ENCODE measurements at regions not wholly inside any gene's neighbourhood (a gene's known extent, or its start where the extent isn't known, plus 50 kb on each side); places are given as distances from the start of the nearest gene placed in this dataset.
"Not testable (repeated sequence)": the region's sequence is repeated elsewhere in the genome, so short reads cannot be mapped to it uniquely, and the experiment has no call there.

DNA sequence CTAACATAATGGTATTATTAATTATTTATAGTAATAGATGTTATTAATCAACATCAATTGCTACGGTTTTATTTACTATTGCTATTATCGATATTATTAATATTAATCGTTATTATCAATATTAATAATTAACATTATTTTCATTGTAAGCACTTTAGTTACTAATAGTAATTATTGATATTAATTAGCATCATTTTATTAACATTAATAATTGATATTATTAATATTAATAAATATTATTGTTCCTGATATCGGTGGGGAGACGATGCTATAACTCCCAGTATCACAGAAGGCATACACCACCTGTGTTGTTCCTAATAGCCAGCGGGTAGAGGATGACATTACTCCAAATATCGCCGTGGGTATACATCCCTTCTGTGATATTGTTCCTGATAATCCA, 335.5 kb downstream of the MEX3B start:
- FAIRE-seq: no peak

DNA sequence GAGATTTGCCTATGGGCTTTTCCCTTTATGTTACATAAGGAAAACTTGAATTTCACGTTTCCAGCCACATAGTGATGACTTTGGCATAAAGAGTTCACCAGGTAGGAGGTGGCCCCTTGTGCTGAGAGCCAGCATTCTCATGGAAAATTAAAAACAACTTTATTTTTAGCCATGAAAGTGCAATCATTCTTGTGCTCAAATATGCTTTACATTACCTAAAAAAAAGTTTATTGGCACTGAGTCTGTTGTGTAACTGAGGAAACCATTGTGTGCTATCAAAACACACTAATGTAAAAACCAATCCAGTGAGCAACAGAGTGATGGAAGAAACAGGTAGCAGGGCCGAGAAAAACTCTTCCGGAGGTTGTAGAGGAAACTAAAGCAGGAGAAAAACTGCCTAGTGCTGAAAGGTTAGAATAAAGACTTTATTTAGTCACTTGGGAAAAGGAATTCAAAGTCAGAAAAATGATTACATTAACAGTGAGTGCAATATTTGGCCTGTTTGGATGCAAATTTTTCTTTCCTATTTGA, 332.9 kb upstream of the TMC3 start:
- not testable (repeated sequence) for FAIRE-seq

DNA sequence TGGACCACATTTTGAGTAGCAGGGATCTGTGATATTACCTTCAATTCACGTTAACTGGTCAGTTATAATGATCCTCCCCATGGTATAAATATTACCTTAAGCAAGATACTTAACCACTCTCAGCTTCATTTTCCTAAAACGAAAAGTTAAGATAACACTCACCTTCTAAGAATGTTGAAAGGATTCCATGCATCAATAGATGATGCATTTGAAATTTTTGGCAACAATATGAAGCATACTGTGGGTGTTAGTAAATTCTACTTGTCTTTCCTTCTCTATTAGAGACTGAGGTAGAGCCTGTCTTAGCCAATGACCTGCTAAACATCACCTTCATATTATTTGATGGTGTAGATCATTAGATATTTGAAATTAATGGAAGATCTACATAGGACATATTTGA, 331.7 kb upstream of the TMC3 start:
- not testable (repeated sequence) for FAIRE-seq

DNA sequence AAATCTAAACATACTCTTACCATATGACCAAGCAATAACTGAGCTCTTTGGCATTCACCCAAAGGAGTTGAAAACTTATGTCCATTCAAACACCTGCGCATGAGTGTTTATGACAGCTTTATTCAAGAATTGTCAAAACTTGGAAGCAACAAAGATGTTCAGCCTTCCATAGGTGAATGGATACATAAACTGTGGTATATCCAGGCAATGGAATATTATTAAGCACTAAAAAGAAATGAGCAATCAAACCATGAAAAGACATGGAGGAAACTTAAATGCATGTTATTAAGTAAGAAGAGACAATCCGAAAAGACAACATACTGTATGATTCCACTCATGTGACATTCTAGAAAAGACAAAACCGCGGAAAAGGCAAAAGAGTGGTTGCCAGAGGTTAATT, 312.0 kb upstream of the TMC3 start:
- FAIRE-seq: no peak

DNA sequence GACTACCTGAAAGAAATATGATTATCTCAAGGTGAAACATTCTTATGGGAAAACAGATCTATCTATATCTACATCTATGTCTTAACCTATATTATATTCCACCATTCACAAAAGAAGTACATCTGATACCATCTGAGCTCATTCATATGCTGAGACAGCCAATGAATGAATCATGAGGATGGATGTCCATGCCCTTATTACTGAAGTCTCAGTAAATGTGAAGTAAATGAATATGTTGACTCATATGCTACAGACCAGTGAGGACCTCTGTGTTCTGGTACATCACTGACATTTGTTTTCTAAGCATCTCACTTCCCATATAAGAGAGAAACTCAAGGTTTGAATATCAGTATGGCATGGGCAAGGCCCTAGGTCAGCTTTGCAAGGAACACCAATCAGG, 311.2 kb upstream of the TMC3 start:
- FAIRE-seq: no peak

DNA sequence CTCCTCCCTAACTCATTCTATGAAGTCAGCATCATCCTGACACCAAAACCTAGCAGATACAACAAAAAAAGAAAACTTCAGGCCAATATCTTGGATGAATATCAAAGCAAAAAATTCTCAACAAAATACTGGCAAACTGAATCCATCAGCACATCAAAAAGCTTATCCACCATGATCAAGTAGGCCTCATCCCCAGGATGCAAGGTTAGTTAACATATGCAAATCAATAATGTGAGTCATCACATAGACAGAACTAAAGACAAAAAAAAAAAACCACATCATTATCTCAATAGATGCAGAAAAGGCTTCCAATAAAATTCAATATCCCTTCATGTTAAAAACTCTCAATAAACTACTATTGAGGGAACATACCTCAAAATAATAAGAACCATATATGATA, 306.8 kb upstream of the TMC3 start:
- FAIRE-seq: no peak

DNA sequence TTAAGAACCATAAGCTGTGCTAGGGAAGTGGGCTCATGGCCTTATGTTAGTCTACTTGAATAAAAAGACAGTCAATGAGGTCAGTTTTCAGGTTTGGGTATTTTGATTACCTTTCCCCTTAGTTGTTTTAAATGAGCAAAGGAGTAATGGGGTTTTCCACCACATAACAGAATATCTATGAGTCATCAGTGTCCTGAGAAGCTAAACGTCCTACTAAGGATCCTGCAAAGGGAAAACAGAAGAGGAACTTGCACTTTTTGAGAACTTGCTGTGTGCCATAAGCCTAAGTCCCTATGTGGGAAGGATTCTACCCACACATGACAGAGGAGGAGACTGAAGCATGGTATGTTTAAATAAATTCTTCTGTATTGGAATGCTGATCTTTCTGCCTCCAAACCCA, 292.8 kb upstream of the TMC3 start:
- no peak for FAIRE-seq

DNA sequence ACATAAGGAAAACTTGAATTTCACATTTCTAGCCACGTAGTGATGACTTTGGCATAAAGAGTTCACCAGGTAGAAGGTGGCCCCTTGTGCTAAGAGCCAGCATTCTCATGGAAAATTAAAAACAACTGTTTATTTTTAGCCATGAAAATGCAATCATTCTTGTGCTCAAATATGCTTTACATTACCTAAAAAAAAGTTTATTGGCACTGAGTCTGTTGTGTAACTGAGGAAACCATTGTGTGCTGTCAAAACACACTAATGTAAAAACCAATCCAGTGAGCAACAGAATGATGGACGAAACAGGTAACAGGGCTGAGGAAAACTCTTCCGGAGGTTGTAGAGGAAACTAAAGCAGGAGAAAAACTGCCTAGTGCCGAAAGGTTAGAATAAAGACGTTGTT, 287.0 kb upstream of the TMC3 start:
- FAIRE-seq: no peak

DNA sequence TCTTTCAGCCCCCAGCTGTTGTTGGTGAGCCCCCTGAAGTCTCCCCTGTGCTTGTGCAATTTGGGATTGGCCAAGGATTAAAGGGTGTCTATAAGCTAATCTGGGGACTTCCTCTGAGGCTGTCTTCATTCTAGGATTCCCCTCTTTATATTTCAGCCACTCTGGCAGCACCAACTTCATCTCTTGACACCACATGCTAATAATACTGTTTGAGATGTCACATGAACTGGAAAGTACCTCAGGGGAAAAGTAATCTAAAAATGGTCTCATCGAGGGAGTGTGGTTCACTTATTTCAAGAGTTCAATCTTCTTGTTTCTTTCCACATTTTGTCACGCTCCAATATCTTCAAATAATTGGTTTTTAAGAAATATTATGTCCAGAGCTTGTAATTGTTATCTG, 279.2 kb upstream of the TMC3 start:
- FAIRE-seq: no peak

DNA sequence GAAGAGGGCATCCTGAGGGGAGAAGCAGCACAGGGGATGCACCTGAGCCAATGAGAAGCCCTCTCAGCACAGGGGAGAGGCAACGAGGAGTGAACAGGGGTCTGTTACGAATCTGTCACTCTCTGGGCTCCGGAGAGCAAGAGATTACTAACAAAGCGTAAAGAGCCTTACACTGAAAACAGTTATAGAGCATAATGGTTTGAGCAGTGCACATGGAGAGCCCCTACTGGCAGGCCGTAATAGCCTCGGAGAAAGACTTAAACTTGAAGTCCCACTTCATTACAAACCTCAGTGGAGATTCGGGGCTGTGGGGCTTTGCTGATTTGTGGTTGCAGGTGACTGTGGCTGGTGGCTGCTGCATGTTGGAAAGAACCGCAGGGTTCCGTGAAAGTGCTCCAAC, 271.5 kb upstream of the TMC3 start:
- no peak for FAIRE-seq

DNA sequence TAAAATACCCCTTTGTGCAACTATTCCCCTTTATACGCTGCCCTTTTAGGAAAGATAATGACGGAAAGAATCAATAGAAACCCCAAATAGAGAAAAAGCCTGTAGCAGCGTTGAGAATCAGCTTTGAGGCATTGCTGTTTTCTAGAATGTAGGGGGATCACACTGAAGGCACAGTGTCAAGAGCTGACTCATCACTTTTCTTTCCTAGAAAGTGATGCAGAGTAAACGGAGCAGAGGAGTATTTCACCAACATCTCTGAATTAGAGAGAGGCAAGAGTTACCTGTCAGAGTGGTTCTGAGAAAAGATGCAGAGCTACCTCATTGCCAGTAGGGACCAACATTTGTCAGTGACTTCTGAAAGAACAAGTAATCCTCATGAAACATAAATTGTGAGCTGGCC, 269.8 kb upstream of the TMC3 start:
- no peak for FAIRE-seq

DNA sequence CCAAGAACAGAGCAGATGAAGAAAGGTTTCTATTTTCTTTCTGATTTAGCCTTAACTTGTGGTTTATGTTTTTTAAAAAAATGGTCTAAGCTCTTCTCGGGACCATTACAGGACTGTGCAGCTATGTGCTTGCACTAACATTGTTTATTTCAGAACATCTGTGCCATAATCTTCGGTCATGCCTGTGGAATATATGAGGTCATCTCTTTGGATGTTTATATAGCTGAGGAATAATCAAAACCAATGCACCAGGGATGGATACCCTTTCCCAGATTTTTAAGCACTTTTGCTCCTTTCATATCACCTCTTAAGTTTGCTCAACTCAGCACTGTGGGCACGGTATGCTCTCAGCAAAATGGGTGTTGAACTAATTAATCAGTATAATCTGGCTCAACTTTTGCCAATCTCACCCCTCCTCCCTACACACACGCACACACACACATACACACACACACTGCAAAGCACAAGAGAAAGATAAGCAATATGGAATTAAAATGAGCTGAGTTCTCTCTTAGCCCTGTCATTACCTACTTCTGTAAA, 268.5 kb upstream of the TMC3 start:
- FAIRE-seq: no peak

DNA sequence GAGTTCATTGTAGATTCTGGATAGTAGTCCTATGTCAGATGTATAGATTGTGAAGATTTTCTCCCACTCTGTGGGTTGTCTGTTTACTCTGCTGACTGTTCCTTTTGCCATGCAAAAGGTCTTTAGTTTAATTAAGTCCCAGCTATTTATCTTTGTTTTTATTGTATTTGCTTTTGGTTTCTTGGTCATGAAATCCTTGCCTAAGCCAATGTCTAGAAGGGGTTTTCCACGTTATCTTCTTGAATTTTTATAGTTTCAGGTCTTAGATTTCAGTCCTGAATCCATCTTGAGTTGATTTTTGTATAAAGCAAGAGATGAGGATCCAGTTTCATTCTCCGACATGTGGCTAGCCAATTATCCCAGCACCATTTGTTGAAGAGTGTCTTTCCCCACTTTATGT, 262.1 kb upstream of the TMC3 start:
- not testable (repeated sequence) for FAIRE-seq

DNA sequence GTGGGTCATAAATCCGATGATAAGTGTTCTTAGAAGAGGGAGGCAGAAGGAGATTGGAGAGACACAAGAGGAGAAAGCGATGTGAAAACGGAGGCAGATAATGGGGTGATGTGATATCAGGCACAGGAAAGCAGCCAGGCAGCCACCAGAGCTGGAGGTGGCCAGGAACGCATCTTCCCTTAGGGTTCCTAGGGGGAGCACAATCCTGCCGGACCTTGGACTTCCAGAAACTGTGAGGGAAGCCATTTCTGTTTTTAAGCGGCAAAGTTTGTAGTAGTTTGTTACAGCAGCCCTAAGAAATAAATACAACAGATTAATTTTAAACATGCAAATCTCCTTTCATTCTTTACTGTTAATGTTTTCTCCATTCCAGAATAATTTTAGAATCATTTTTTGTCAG, 259.9 kb upstream of the TMC3 start:
- no peak for FAIRE-seq

DNA sequence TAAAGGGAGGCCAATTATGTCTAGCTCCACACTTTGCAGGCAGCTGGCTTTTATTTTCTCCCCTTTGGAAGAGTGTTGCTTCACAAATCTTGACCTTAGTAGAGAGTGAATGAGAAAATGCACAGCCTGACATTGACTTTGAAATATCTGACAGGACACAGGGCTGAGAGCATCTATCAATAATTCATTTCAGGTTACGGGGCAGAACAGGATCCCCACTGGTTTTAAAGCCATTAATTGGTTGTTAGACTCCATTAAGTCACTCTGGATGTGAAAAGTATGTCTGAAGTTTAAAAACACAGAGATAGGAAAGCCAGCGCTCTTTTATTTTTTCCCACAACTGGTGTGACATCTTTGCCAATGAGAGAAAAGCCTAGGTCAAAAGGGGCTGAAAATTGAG, 251.9 kb upstream of the TMC3 start:
- FAIRE-seq: no peak

DNA sequence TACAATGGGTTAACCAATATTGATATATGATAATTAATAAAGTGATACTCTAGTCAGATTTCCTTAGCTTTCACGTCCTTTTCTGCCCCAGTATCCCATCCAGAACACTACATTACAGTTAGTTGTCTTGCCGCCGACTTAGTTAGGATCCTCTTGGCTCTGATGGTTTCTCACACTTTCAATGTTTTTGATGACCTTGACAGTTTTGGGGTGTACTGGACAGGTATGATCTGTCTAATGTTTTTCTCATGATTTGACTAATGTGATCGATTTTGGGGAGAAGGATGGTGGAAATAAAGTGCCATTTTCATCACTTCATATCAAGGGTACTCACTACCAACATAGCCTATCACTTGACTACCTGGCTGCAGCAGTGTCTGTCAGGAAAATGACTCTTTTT, 245.0 kb upstream of the TMC3 start:
- FAIRE-seq: no peak

DNA sequence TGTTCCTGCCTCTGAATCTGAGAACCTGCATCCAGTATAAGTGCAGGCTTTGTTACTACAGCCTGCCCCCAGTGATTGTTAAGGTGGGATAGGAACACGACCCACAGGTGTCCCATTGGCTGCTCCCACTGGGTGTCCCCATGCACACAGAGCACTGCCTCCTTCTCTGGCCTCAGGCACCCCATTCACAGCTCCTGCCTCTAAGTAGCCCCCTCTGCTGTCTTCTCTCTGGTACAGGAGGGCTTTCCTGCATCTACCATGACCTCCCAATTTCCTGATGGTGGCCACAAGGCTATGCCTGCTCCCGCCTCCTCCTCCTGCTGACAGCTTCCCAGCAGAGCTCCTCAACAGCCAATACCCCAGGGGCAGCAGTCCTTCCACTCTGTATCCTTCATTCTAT, 238.6 kb upstream of the TMC3 start:
- FAIRE-seq: no peak

DNA sequence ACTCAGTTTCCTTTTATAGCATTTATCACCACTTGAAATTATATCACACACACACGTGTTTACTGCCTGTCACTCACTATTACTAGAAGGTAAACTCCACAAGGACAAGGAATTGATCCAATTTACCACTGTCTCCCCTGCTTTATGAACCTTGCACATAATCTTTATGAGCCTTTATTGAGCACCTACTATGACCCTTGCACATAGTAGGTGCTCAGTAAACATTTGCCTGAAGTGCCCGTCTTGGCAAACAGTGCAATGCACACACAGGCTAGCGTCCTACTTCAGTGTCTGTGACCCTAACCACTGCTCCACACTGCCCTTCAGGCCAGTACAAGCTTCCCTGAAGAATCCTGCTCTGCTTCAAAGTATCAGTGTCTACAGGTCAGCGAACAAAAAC, 237.7 kb upstream of the TMC3 start:
- FAIRE-seq: no peak

DNA sequence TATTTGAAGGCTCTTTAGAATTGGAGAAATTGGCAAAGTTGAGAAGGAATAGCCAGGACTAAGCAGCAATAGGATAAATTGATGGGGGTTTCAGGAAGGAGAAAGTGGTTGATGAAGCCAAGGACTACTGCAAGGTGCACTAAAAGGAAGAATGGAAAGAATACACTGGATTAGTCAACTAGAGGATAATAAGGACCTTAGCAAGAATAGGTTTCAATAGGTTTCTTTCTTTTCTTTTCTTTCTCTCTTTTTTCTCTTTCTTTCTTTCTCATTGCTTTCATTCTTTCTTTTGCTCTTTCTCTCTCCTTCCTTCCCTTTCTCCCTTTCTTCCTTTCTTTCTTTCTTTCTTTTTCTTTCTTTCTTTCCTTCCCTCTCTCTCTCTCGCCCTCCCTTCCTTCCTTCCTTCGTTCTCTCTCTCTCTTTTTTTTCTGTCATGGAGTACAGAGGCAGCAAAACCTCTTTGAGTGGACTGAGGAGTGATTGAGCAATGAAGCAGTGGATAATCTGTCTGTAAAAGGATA, 234.4 kb upstream of the TMC3 start:
- no peak for FAIRE-seq

DNA sequence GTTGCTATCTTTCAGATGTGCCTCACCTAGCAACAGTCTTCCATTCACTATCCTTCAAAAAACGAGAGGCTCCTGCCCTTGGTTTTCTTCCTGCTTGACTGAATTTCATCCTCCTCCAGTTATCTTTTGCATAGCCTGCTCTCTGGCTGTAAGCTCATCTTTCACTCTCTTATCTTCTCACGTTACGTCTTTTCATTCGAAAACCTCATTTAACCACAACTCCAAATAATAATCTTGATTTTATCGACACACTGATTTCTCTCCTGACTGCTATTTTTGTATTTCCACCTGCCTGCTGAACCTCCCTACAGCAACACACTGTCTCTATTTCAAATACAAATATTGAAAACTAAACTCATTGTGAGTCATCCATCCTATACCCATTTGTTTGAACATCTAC, 230.7 kb upstream of the TMC3 start:
- no peak for FAIRE-seq

DNA sequence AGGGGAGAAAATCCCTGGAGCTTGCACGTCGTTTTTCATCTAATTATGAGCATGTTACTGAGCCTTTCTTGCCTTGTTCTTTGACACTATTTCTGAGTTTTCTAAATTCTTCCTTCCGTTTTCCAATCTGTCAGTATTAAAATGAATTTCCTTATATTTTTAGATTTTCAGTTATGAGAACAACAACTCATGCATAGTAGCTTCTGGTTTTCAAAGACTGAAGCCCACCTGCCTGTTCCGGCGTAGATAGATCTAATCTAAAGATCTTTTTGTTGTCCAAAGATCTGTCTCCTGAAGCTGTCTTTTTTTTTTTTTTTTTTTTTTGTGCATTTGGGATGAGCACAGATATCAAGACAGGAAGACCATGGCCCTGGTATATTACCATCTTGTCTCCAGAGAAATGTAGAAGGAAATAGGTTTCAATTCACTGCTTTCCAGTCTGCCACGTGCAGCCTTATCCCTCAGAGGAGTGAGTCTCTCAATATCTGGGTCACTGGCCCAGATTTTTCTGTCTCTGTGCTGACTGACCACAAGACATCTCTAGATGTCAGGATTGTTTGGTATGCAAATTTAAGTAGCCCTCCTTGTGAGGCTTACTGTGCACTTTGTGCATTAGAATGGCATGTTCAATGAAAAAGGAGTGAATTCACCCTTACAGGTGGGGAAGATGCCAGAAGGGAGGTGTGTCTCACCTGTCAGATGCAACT, 222.3 kb upstream of the TMC3 start:
- no peak for FAIRE-seq

DNA sequence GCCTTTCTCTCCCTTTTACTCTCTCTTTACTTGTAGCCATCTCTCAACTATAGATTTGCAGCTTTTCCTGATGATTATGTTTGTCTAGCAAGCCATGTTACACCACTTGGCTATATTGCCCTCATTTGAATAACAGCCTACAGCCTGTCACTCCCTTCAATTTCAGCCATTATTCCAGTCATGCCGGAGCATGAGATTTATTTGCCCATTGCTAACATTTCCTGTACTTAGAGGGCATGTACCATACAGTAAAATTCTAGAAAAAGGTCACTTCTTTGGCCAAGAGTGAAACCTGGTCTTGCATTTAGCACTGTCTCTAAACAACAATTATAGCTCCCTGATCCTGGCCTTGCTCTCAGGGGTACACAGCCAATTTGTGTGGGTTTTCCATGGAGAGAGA, 221.7 kb upstream of the TMC3 start:
- no peak for FAIRE-seq

DNA sequence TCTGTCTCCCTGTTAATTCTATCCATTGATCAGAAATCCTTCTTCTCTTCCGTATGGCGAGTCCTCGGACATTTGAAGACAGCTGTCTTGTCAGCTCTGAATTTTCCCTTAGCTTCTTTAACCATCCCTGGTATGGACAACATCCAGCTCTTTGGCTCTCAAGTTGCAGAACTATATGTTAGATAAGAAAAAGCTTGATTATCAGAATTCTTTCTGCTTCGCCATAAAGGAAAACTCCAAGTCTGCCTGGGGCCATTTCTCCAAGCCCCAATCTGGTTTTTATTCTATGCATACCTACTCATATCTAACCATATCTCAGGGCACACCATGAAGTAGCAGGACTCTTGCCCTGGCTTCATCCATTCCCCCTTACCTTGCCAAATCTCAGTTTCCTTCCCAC, 215.7 kb upstream of the TMC3 start:
- FAIRE-seq: no peak

DNA sequence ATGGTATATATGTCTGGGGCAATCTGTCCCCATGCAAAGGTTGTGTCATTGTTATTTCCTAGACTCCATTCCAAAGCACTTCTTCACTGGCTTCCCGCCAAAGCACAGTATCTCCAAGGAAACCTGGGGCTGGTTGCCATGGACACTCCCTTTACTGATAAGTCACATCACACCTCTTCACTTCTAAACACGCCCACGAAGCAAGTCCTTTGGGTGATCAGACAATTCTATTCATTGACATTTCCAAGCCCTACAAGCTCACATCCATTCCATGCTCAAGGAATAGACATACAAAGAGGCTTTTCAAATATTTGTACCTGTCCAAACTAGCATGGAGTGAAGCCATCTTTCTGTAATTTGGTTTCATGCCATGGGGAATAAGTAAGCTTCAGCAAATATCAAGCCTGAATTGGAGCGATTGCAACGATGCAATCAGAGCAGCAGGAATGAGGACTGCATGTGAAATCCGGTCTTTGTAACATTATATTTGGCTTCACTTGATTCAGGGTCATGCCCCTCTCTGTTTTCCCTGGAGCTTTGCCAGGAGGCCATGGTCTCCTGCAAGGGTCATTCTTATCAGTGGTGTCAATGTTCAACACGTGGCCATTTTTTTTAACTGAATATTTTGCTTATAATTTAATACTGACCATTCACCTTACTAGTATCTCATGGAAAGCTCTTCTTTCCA, 201.6 kb upstream of the TMC3 start:
- no peak for FAIRE-seq

All from TTC549 (cell line).